CD4-positive, alpha-beta T cell (primary cell): ENCODE measurements at regions not wholly inside any gene's neighbourhood (a gene's known extent, or its start where the extent isn't known, plus 50 kb on each side); places are given as distances from the start of the nearest gene placed in this dataset.

Source experiments
- ATAC-seq: fragments of 200-7000 bp; cut with Tn5 transposase; one replicate; pipeline ENCODE4 v1.10.0; 2022; ENCODE audit warnings: mild to moderate bottlenecking; ENCODE audit not compliant: poor library complexity
- CTCF ChIA-PET: fragments of 350-600 bp; sonication (Branson Sonifier 250); formaldehyde crosslinking; loops from one replicate; lab custom pipeline; 2021; ENCODE audit warnings: antibody characterized with exemption, inconsistent platforms; lab: Charles Lee
- POLR2A ChIA-PET: fragments of 350-600 bp; sonication (Branson Sonifier 250); formaldehyde crosslinking; loops from one replicate; lab custom pipeline; 2021; ENCODE audit warnings: antibody characterized with exemption, inconsistent platforms; lab: Charles Lee
- DNase-seq, 14 experiments: peaks; one replicate each; pipeline ENCODE4 v3.0.0-alpha.2; 2013 to 2020; ENCODE audit warnings: mixed read lengths in 2 of 14
- H3K27ac ChIP-seq, 2 donors: one replicate each; pipeline versions ENCODE4 v1.5.1 to v1.7.0; 2013; ENCODE audit warnings: low read length in 2 of 2, low read depth in 1 of 2, mild to moderate bottlenecking in 1 of 2
- H3K27me3 ChIP-seq, 2 experiments: 1 replicate in 1 of 2; 2 replicates in 1 of 2; pipeline versions ENCODE4 v1.6.1 to v1.7.0; 2013; ENCODE audit warnings: low read length in 2 of 2, control low read depth in 1 of 2, mild to moderate bottlenecking in 1 of 2, moderate library complexity in 1 of 2; ENCODE audit not compliant: insufficient read depth in 2 of 2, control insufficient read depth in 1 of 2
- H3K36me3 ChIP-seq: one replicate; pipeline ENCODE4 v1.6.1; 2013; ENCODE audit warnings: low read length, control low read depth; ENCODE audit not compliant: insufficient read depth
- H3K4me1 ChIP-seq: one replicate; pipeline ENCODE4 v1.6.1; 2013; ENCODE audit warnings: low read length, control low read depth; ENCODE audit not compliant: insufficient read depth
- H3K4me3 ChIP-seq: one replicate; pipeline ENCODE4 v1.5.1; 2013; ENCODE audit warnings: mild to moderate bottlenecking, low read length, moderate library complexity
- H3K9me3 ChIP-seq, 2 experiments: 1 replicate in 1 of 2; 2 replicates in 1 of 2; pipeline versions ENCODE4 v1.6.1 to v1.7.0; 2013; ENCODE audit warnings: low read length in 2 of 2, mild to moderate bottlenecking in 2 of 2, control low read depth in 1 of 2, moderate library complexity in 1 of 2; ENCODE audit not compliant: control insufficient read depth in 1 of 2, insufficient read depth in 1 of 2
- H3K27ac Mint-ChIP-seq: one replicate; pipeline ENCODE4 v1.8.0; 2020; ENCODE audit warnings: mixed read lengths
- H3K27me3 Mint-ChIP-seq: one replicate; pipeline ENCODE4 v1.8.0; 2021; ENCODE audit warnings: mixed read lengths
- H3K36me3 Mint-ChIP-seq: one replicate; pipeline ENCODE4 v1.8.0; 2021; ENCODE audit warnings: low read depth, mixed read lengths
- H3K4me1 Mint-ChIP-seq: one replicate; pipeline ENCODE4 v1.8.0; 2021; ENCODE audit warnings: low read depth, mixed read lengths
- H3K4me3 Mint-ChIP-seq: one replicate; pipeline ENCODE4 v1.8.0; 2020; ENCODE audit warnings: mild to moderate bottlenecking, mixed read lengths
- H3K9me3 Mint-ChIP-seq: one replicate; pipeline ENCODE4 v1.8.0; 2020; ENCODE audit warnings: mixed read lengths
- CTCF ChIP-seq: fragments of 200-600 bp; IDR thresholded peaks from one replicate; pipeline ENCODE4 v1.8.0; 2022; ENCODE audit warnings: antibody characterized with exemption, mild to moderate bottlenecking
- intact Hi-C, 2 experiments: fragments of 100-400 bp; cut with DNase I in 1 of 2; cut with micrococcal nuclease in 1 of 2; formaldehyde crosslinking; loops; one replicate each; pipeline versions ENCODE4 v1.15.1 to v1.9.0; 2023 to 2025; cut with DNase I, micrococcal nuclease

GRCh38 chr5:174328631-174329299 is 283.3 kb downstream of the NSG2 start:
- H3K4me3 Mint-ChIP-seq, result no peak overlapping the region
- Histone ChIP-seq H3K4me3 (no peak overlapping the region), H3K27ac (no peak overlapping the region), H3K36me3 (no peaks in the 10 kb centered on the region), H3K9me3 (peaks cover 0 to 8% of the 10 kb centered on the region in 2 experiments), H3K4me1 (no peaks in the 10 kb centered on the region), H3K27me3 (peaks cover 0 to 6% of the 10 kb centered on the region in 2 experiments)
- H3K27me3 Mint-ChIP-seq, result peaks cover 37% of the 10 kb centered on the region
- no peak for DNase-seq
- H3K27ac Mint-ChIP-seq, result no peak overlapping the region
- intact Hi-C loops, result no loop called here
- no peaks in the 10 kb centered on the region for H3K4me1 Mint-ChIP-seq
- H3K36me3 Mint-ChIP-seq, result no peaks in the 10 kb centered on the region
- POLR2A ChIA-PET, result no interaction called here
- H3K9me3 Mint-ChIP-seq, result no peaks in the 10 kb centered on the region
- CTCF ChIA-PET, result no interaction called here
- no peak for TF ChIP-seq CTCF
- ATAC-seq, result no peak

GRCh38 chr5:174329738-174330137 is 284.2 kb downstream of the NSG2 start:
- no peaks in the 10 kb centered on the region for H3K4me1 Mint-ChIP-seq
- H3K9me3 ChIP-seq, result peaks cover 0 to 5% of the 10 kb centered on the region in 2 experiments
- no peak overlapping the region for H3K4me3 Mint-ChIP-seq
- no peaks in the 10 kb centered on the region for H3K36me3 ChIP-seq
- peaks cover 0 to 6% of the 10 kb centered on the region in 2 experiments for H3K27me3 ChIP-seq
- H3K9me3 Mint-ChIP-seq, result no peaks in the 10 kb centered on the region
- no peak overlapping the region for H3K27ac Mint-ChIP-seq
- no peaks in the 10 kb centered on the region for H3K36me3 Mint-ChIP-seq
- ChIA-PET CTCF (no interaction called here), POLR2A (no interaction called here)
- no peak overlapping the region for H3K4me3 ChIP-seq
- TF ChIP-seq CTCF, result no peak
- DNase-seq (no peak), ATAC-seq (no peak)
- H3K27me3 Mint-ChIP-seq, result peaks cover 32% of the 10 kb centered on the region
- intact Hi-C loops, result no loop called here
- no peak overlapping the region for H3K27ac ChIP-seq
- H3K4me1 ChIP-seq, result no peaks in the 10 kb centered on the region

- intact Hi-C loops, result no loop called here
- no peaks in the 10 kb centered on the region for H3K9me3 Mint-ChIP-seq
- ChIA-PET POLR2A (no interaction called here), CTCF (no interaction called here)
- no peaks in the 10 kb centered on the region for H3K4me1 Mint-ChIP-seq
- H3K4me1 ChIP-seq, result no peaks in the 10 kb centered on the region
- H3K36me3 Mint-ChIP-seq, result no peaks in the 10 kb centered on the region
- H3K27me3 ChIP-seq, result peaks cover 8 to 22% of the 10 kb centered on the region in 2 experiments
- H3K27ac Mint-ChIP-seq, result no peak overlapping the region
- H3K36me3 ChIP-seq, result no peaks in the 10 kb centered on the region
- ATAC-seq, result no peak
- no peak for TF ChIP-seq CTCF
- no peak overlapping the region for H3K4me3 ChIP-seq
- peaks cover 0 to 16% of the 10 kb centered on the region in 2 experiments for H3K9me3 ChIP-seq
- H3K27ac ChIP-seq, result no peak overlapping the region
- no peak overlapping the region for H3K4me3 Mint-ChIP-seq
- no peak for DNase-seq
- peaks cover 47% of the 10 kb centered on the region for H3K27me3 Mint-ChIP-seq
Observed at GRCh38 chr5:174335682-174336364, 290.3 kb downstream of the NSG2 start.
